ENCODE measurements at regions not wholly inside any gene's neighbourhood (a gene's known extent, or its start where the extent isn't known, plus 50 kb on each side); places are given as distances from the start of the nearest gene placed in this dataset.

GRCh38 chr16:59604354-59604753, 870.2 kb upstream of the GOT2 start:
- no peak for DNase-seq
- TF ChIP-seq GATA1 (IDR thresholded peaks at IDR 0.05; ENCODE audit: low read depth, low read length) (no peak), POLR2A (IDR thresholded peaks at IDR 0.05; ENCODE audit: low read length) (no peak)

- TF ChIP-seq GATA1 (IDR thresholded peaks at IDR 0.05; ENCODE audit: low read depth, low read length) = no peak
- no peak for TF ChIP-seq POLR2A (IDR thresholded peaks at IDR 0.05; ENCODE audit: low read length)
- DNase-seq = no peak
Measured at GRCh38 chr16:59601452-59601851, 867.3 kb upstream of the GOT2 start.

GRCh38 chr16:59597269-59597668, 863.2 kb upstream of the GOT2 start:
- DNase-seq = no peak
- TF ChIP-seq POLR2A (IDR thresholded peaks at IDR 0.05; ENCODE audit: low read length) (no peak), GATA1 (IDR thresholded peaks at IDR 0.05; ENCODE audit: low read depth, low read length) (no peak)

- DNase-seq = no peak
- TF ChIP-seq POLR2A (IDR thresholded peaks at IDR 0.05; ENCODE audit: low read length) (no peak), GATA1 (IDR thresholded peaks at IDR 0.05; ENCODE audit: low read depth, low read length) (no peak)
Measured at GRCh38 chr16:59596693-59597092, 862.6 kb upstream of the GOT2 start.

GRCh38 chr16:59593194-59593661, 859.1 kb upstream of the GOT2 start:
- TF ChIP-seq GATA1 (IDR thresholded peaks at IDR 0.05; ENCODE audit: low read depth, low read length) (no peak), POLR2A (IDR thresholded peaks at IDR 0.05; ENCODE audit: low read length) (no peak)
- DNase-seq = no peak

GRCh38 chr16:59591480-59591879, 857.4 kb upstream of the GOT2 start:
- no peak for DNase-seq
- TF ChIP-seq POLR2A (IDR thresholded peaks at IDR 0.05; ENCODE audit: low read length) (no peak), GATA1 (IDR thresholded peaks at IDR 0.05; ENCODE audit: low read depth, low read length) (no peak)

GRCh38 chr16:59590845-59591244, 856.7 kb upstream of the GOT2 start:
- no peak for DNase-seq
- TF ChIP-seq POLR2A (IDR thresholded peaks at IDR 0.05; ENCODE audit: low read length) = no peak
- no peak for TF ChIP-seq GATA1 (IDR thresholded peaks at IDR 0.05; ENCODE audit: low read depth, low read length)

GRCh38 chr16:59586331-59586730, 852.2 kb upstream of the GOT2 start:
- no peak for TF ChIP-seq POLR2A (IDR thresholded peaks at IDR 0.05; ENCODE audit: low read length)
- no peak for TF ChIP-seq GATA1 (IDR thresholded peaks at IDR 0.05; ENCODE audit: low read depth, low read length)
- DNase-seq = no peak

GRCh38 chr16:59574296-59574695, 840.2 kb upstream of the GOT2 start:
- no peak for DNase-seq
- TF ChIP-seq POLR2A (IDR thresholded peaks at IDR 0.05; ENCODE audit: low read length) = no peak
- TF ChIP-seq GATA1 (IDR thresholded peaks at IDR 0.05; ENCODE audit: low read depth, low read length) = no peak

- no peak for TF ChIP-seq GATA1 (IDR thresholded peaks at IDR 0.05; ENCODE audit: low read depth, low read length)
- TF ChIP-seq POLR2A (IDR thresholded peaks at IDR 0.05; ENCODE audit: low read length) = no peak
- no peak for DNase-seq
Measured at GRCh38 chr16:59573528-59574271, 839.6 kb upstream of the GOT2 start.

- no peak for DNase-seq
- TF ChIP-seq POLR2A (IDR thresholded peaks at IDR 0.05; ENCODE audit: low read length) (no peak), GATA1 (IDR thresholded peaks at IDR 0.05; ENCODE audit: low read depth, low read length) (no peak)
Measured at GRCh38 chr16:59567496-59567895, 833.4 kb upstream of the GOT2 start.

- TF ChIP-seq GATA1 (IDR thresholded peaks at IDR 0.05; ENCODE audit: low read depth, low read length) (no peak), POLR2A (IDR thresholded peaks at IDR 0.05; ENCODE audit: low read length) (no peak)
- no peak for DNase-seq
Measured at GRCh38 chr16:59566446-59566845, 832.3 kb upstream of the GOT2 start.

GRCh38 chr16:59558679-59559078, 824.6 kb upstream of the GOT2 start:
- no peak for DNase-seq
- TF ChIP-seq POLR2A (IDR thresholded peaks at IDR 0.05; ENCODE audit: low read length) (no peak), GATA1 (IDR thresholded peaks at IDR 0.05; ENCODE audit: low read depth, low read length) (no peak)

GRCh38 chr16:59552164-59552563, 818.0 kb upstream of the GOT2 start:
- peak; percentile 1 for DNase-seq
- no peak for TF ChIP-seq GATA1 (IDR thresholded peaks at IDR 0.05; ENCODE audit: low read depth, low read length)
- TF ChIP-seq POLR2A (IDR thresholded peaks at IDR 0.05; ENCODE audit: low read length) = no peak

- TF ChIP-seq GATA1 (IDR thresholded peaks at IDR 0.05; ENCODE audit: low read depth, low read length) = no peak
- no peak for TF ChIP-seq POLR2A (IDR thresholded peaks at IDR 0.05; ENCODE audit: low read length)
- DNase-seq = no peak
Measured at GRCh38 chr16:59545721-59546120, 811.6 kb upstream of the GOT2 start.
